Vagina (tissue), 2 donors: ENCODE measurements at regions not wholly inside any gene's neighbourhood (a gene's known extent, or its start where the extent isn't known, plus 50 kb on each side); places are given as distances from the start of the nearest gene placed in this dataset.

Experiments
- POLR2A ChIP-seq, 2 donors: fragments of 450-650 bp; IDR thresholded peaks; one replicate each; pipeline ENCODE4 v1.6.1; 2017; ENCODE audit warnings: antibody characterized with exemption in 2 of 2, mild to moderate bottlenecking in 2 of 2, moderate library complexity in 2 of 2
- POLR2AphosphoS5 ChIP-seq, 2 donors: sonication (generic); formaldehyde crosslinking; IDR thresholded peaks; one replicate each; pipeline ENCODE4 v1.9.0; 2017; ENCODE audit warnings: antibody characterized with exemption in 2 of 2, mild to moderate bottlenecking in 2 of 2, low read depth in 1 of 2; ENCODE audit not compliant: insufficient read depth in 1 of 2
- TF ChIP-seq, protein P1 (sequence below), 3 experiments: fragments of 450-650 bp in 2 of 3; fragments of 200-600 bp in 1 of 3; sonication (generic) in 1 of 3; IDR thresholded peaks; one replicate each; pipeline ENCODE4 v1.5.1; 2017 to 2019; ENCODE audit warnings: antibody characterized with exemption in 3 of 3, mild to moderate bottlenecking in 2 of 3, moderate library complexity in 2 of 3

DNA sequence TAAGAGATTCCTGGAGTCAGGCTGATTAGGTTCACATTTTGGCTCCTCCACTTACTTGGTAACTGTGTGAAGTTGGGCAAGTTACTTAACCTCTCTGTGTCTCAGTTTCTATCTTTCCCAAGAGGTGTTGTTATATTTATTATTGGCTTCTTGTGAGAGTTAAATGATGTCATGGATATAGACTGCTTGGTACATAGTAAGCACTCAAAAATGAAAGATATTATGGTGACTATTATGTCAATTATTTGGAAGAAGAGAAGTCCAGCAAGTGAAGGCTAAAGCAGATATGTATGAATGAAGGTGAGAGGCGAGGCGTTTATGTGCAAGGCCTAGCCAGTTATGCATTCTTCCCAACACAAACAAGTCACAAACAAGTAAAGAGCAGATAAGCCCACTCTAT is 417.4 kb downstream of the TSN start:
- TF ChIP-seq, protein P1, sequence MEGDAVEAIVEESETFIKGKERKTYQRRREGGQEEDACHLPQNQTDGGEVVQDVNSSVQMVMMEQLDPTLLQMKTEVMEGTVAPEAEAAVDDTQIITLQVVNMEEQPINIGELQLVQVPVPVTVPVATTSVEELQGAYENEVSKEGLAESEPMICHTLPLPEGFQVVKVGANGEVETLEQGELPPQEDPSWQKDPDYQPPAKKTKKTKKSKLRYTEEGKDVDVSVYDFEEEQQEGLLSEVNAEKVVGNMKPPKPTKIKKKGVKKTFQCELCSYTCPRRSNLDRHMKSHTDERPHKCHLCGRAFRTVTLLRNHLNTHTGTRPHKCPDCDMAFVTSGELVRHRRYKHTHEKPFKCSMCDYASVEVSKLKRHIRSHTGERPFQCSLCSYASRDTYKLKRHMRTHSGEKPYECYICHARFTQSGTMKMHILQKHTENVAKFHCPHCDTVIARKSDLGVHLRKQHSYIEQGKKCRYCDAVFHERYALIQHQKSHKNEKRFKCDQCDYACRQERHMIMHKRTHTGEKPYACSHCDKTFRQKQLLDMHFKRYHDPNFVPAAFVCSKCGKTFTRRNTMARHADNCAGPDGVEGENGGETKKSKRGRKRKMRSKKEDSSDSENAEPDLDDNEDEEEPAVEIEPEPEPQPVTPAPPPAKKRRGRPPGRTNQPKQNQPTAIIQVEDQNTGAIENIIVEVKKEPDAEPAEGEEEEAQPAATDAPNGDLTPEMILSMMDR (IDR thresholded peaks at IDR 0.05), result no peak
- no peak for TF ChIP-seq POLR2A (IDR thresholded peaks at IDR 0.05)
- no peak for TF ChIP-seq POLR2AphosphoS5 (IDR thresholded peaks at IDR 0.05; ENCODE audit: insufficient read depth in 1 of 2, low read depth in 1 of 2)
